SHP77 (cell line): ENCODE measurements at regions not wholly inside any gene's neighbourhood (a gene's known extent, or its start where the extent isn't known, plus 50 kb on each side); places are given as distances from the start of the nearest gene placed in this dataset.
A peak's percentile ranks its signal among the peaks of the same experiment; 100 is the strongest.

Source experiments
- DNase-seq, 2 experiments: peaks; one replicate each; lab custom pipeline; 2025; lab: John Stamatoyannopoulos, UW

DNA sequence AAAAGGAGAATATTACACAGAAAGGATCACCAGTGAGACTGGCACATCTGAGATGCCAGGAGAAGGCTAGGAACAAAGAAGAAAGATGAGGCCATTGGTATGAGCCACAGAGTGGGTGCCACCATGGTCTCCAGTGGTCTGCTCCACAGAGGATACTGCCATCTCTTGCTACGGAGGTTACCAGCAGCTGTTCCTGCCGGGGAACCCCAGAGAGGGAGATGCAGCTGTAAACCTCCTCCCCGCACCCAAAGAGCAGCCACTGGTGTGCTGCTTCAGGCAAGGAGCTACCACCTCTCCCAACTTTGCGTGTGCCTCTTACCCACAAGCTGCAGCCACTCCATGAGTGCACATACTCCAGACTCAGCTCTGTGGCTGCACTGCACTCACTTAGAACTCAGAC lies 201.5 kb upstream of the RTL1 start:
- no peak for DNase-seq

DNA sequence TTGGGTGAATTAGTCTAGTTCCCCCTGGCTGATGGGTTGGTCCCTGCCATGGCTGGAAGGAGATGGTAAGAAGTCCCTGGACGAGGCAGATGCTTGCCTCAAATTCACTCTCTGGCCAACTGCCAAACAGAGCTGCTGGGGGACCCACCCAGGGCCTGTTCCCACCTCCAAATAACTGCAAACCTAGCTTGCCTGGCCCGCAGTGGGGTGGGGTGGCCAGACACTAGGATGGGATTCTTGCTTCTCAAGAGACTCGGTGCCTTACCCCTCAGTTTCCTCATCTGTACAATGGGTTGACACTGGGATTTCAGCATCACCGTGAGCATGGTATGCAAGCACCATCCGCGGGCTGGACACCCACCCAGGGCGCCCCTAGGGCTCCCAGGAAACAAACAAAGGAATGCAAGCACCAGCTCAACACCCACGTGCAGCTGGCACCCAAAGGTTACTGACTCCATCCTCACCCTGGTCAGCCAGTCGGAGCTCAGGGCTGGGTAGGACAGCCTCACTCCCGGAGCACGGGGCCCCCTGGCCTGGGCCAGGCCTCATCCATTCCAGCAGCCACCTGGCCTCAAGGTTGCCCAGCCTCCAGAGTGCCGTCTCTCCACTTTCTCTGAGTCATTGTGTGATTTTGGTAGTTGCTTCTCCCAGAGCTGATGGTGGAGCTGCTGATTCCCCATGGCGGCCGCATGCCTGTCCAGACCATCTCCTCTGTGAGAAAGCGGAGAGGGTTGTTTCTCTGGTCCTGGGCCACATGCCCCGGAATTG lies 205.2 kb upstream of the RTL1 start:
- no peak for DNase-seq

DNA sequence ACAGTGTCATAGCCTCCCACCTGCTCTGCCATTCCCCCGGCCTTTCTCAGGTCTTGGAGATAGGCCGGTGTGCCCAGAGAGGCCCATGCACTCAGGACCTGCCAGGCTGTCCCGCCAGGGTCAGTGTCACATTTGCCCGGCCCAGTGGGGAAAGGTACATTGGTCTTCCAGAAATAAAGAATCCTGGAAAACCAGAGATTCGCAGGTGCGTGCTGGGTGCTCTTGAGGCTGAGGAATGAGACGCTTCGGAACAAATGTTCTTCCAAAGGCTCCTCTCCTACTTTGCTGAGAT lies 205.8 kb upstream of the RTL1 start:
- no peak for DNase-seq

DNA sequence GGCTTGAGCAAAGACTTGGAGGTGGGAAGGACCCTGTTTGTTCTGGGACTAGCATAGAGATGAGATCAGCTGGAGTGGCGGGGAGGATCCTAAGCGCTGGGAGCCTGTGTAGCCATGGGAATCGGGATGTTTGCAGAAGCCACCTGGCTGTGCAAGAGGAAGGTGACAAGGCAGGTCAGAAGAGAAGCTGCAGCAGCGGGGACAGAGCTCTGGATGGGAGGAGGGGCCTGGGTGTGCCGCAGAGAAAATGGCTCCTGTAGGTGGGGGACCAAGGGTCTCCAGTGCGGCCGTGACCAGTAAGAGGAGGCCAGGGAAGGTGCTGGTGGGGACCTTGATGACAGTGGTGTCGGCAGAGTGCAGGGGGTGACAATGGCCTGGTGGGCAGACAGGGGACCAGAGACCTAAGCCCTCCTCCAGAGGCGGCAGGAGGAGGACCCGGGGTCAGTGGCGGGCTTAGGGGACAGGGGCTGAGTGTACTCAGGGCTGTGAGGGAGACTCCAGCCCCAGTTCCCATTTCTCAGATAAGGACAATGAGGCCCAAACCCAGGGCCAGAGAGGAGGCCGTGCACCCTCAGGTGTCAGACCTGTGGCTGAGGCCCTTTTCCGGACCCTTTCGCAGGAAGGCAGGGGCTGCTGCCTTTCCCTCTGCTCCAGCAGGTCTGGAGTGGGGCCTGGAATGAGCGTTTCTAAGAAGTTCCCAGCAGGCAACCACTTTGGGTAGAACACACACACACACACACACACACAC lies 206.6 kb upstream of the RTL1 start:
- DNase-seq: peak; percentile 64 to 67

DNA sequence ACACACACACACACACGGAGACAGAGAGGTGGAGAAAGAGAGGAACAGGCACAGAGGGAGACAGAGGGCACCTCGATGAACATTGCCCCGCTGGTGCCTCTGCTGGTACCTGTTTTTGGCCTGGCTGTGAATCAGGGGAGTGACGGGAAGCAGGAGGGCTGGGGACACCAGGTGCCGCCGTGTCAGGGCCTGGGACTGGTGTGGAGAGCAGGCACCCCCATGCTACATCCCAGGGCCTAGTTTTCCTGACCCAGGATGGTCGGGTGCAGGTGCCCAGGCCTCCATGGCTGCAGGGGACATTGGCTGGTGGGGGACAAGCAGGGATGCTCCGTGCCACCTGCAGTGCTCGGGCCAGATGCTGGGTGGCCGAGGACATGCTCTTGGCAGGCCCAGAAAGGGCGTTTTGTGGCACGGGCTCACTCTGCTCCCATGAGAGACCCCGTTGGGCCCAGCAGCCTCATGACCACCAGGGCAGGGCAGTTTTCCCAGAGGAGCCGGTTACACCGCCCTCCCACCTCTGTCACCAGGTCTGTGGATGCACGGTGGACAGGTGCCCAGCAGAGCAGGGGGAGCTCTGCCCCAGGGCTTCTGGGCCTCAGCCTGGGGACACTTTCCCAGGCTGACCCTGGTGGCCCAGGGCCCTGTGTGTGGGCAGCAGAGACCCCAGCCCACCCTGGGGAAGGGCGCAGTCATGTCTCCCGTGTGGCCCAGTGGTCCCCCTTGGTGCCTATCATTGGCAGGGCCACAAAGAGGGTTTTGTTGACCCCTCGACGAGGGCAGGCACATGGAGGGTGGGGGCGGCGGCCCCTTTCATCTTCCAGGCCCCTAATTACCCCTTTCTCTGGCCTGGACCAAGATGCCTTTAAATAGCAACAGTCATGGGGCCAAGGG lies 207.5 kb upstream of the RTL1 start:
- no peak for DNase-seq

DNA sequence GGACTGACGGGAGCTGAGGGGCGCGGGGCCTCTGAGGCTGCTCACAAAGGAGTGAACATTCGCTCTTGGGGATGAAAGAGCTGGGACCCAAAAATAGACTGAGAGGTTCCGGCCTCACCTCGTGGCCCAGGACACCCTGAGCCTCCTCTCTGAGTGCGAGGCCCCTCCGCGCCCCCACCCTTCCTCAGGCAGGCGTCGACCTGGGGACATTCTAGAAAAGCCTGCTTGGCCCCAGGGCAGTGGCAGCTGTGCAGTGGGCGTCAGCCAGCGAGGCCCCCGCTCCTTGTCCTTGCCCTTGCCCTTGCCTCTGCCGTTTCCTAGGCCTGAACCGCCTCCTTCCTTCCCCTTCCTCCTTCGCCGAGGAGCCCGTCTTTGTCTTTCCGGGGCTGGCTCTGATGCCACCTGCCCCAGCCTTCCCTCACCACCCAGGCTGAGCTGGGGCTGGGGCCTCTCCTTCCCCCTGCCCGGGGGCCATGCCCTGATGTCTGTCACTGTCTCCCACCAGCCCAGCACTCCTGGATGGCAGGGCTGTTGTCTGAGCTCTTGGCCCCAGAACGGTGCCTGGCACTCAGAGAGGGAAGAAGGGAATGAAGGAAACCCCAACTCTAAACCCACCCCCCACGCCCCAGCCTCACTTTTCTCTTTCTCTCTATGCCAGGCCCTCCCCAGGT lies 208.2 kb upstream of the RTL1 start:
- no peak for DNase-seq

DNA sequence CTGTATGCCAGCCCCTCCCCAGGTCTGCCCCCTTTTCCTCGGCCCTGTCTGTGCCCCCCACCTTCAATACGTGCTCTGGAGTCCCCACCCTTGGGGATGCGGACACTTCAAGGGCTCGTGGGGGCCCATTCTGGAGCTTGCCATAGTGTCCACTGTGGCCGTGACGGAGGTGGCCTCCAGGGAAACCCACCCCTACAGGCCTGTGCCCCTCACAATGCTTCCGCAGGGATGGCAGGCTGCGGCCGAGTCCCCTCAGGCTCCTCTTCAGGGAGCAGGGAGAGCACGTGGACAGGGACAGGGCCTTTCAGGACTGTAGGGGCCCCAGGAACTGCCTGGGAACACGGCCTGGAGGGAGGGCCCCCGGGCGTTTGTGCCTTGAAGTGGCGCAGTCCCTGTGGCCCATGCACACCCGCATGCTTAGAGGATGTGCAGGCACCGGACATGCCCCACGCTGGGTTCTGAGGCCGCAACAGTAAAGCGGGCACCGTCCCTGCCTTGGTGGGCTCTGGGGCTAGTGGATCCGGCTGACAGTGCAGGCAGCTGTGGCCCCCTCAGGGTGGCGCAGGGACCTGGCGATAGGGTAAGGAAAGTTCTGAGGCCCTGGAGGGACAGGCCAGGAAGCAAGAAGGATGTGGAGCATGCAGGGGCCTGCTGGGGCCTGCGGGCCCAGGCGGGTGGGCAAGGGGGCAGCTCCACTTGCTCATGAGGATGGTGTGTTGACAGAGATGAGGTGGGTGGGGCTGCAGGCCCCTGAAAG lies 209.0 kb upstream of the RTL1 start:
- no peak for DNase-seq

DNA sequence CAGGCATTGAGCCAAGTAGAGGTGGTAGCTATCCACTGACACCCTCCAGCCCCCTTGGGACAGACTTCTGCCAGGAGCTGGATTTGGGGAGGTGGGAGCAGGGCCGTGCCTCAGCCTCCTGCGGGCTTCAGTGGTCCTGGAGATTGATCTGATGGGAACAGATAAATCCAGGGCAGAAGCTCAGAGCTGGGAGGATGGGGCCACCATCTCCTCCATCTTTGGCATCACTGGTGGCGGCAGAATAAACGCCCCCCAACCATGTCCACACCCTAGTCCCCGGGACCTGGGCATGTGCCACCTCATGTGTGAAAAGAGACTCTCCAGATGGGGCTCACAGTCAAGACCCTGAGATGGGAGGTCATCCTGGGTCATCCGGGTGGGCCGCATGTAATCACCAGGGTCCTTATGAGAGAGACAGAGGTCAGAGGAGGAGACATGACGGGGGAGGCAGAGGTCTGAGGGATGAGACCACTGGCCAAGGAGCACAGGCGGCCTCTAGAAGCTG lies 209.6 kb upstream of the RTL1 start:
- DNase-seq: no peak

DNA sequence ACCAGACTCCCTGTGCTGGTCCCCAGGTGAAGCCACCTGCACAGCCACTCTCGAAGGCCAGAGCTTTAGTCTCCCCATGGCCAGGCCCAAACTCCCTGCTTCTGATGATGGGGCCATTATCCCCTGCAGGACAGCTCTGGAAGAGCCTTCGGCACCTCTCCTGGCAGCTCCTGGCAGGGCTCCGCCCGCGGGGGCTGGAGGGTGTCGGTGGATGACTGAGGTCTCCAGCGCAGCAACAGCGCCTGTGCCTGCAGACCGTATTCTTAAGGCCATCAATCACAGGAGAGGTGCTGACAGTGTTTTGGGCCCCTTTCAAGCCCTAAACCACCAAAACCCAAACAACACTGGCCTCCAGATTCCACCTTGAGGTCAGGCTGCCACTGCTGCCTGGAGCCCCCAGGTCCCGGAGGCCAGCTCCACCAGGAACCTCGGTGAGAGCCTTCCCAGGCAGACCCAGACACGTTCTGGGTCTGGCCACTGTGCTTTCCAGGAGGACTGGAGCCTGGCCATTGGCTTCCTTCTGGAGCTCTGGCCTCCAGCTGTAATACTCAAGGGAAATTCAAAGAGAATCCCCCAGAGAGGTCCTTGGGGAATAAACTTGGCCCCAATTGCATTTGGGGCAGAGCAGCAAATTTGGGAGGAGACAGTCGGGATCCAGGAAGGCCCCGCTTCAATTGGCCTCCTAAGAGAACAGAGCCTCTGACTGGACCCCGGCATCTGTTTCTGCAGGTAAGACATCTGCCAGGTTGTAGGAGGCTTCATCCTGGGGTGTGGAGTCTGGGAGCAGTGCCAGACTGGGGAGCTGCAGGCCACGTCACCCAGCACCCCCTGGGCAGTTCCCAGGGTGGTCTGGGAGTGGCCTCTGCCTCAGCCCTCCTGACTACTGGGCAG lies 210.6 kb upstream of the RTL1 start:
- no peak for DNase-seq

DNA sequence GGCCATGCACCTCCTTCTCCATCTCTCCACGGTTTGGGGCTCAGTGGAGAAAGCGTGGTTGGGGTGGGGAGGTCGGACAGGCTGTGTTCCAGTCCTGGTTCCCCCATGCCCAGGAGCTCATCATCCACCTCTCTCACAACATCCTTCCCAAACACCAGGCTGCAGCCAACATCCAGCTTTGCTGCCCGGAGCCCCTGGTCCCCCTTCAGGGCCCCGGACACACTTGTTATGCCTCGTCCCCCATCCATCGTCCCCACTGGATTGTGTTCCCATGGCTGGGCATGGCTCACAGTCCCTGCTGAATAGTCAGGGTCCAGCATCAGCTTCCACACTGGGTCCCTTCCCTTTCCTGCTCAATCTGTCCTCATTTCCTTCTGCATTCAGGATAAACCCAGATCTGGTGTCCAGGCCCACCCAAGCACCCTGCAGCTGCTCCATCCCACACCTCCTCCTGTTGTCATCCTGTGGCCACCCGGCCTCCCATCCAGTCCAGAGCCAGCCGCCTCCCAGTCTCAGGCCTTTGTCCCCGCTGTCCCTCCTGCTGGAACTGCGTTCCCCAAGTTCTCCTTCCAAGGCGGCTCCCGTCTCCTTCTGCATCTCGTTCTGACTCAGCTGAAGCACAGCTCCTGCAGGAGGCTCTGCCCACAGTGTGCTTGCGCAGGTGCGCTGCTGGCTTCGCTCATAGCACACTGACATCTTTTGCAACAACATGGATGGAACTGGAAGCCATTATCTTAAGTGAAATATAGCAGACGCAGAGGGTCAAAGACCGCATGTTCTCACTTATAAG lies 211.4 kb upstream of the RTL1 start:
- no peak for DNase-seq

DNA sequence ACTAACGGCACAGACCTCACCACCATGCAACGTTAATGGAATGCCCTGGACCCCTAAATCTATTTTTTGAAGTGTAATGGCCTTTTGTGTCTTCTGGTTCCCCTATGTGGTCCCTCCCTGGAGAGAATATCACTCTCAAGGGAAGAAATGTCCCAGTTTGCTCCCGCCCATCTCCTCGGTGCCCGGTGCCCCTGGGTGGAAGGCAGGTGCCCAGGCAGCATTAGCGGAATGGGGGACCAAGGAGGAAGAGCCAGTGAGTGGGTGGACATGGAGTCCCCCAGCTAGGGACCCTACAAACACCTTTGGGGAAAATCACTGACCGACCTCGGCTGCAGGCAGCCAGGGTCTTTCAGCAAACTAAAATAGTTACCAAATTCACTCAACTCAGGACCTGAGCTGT lies 212.1 kb upstream of the RTL1 start:
- no peak for DNase-seq

DNA sequence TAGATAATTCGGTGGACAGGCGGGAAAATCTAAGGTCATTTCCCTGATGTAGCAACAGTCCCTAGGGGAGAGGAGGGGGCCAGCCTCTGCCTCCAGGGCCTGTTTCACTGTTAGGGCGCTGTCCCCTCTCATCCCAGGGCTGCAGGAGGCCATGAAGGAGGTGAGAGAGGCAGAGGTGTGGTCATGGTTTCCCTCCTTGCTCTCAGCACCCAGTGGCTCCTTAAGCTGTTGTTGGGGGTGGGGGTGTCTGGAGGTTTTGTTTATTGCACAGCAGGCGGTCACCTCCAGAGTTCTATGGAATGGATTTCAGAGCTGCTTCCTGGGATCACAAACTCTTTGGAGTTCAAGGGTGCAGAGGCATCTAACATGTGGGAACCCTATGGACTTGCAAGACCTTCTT lies 212.5 kb upstream of the RTL1 start:
- no peak for DNase-seq

DNA sequence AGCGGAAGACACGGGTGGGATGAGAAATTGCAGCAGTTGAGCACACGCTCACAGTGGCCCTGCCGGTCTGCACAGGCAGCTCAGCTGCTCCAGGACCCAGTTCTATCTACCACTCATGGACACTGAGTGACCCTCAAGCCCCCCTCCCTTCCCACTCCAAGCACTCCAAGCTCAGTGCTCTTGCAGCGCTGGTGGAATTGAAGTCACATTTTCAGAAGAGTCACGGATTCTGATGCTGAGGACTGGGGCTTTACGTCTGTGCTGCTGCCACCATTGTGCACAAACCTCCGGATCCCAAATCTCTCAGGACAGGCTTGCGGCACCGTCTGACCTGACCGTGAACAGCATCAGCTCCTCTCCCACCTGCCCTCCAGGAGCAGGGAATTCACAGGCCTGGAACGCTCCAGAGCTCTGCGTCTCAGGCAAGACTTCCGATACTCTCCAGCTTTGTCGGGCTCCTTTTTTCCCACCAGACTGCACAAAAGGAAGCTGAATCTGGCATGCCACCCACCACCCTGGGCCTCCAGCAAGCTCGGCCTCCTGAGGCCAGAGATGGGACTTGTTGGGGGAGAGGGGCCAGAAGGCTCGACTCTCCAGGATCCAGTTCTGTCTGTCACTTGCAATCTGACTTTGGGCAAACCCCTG lies 213.1 kb upstream of the RTL1 start:
- DNase-seq: no peak

DNA sequence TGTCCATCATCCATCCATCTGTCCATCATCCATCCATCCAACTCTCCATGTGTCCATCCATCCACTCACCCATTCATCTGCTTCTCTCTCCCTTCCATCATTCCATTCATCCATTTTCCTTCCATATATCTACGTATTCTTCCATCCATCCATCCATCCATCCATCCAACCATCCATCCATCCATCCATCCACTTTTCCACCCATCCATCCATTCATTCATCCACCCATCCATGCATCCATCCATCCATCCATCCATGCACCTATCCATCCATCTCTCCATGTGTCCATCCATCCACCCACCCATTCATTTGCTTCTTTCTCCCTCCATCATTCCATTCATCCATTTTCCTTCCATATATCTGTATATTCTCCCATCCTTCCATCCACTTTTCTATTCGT lies 214.0 kb upstream of the RTL1 start:
- no peak for DNase-seq

DNA sequence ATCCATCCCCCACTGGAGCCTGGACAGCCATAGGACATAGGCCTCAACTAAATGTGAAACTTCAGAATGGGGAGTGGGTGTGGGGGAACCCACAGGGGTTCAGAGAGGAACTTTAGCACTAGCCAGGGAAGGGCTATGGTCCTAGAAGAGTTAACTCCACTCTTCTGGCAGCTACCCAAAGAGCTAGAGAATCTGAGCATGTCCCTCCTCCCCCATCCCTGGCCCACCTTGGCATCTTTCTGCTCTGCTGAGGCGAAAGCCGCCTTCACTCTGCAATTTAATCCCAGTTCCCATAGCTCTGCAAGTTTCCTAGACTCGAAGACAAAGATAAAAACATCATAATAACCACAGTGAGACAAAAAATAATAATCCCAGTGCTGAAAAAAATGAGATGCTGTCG lies 214.7 kb upstream of the RTL1 start:
- DNase-seq: no peak

DNA sequence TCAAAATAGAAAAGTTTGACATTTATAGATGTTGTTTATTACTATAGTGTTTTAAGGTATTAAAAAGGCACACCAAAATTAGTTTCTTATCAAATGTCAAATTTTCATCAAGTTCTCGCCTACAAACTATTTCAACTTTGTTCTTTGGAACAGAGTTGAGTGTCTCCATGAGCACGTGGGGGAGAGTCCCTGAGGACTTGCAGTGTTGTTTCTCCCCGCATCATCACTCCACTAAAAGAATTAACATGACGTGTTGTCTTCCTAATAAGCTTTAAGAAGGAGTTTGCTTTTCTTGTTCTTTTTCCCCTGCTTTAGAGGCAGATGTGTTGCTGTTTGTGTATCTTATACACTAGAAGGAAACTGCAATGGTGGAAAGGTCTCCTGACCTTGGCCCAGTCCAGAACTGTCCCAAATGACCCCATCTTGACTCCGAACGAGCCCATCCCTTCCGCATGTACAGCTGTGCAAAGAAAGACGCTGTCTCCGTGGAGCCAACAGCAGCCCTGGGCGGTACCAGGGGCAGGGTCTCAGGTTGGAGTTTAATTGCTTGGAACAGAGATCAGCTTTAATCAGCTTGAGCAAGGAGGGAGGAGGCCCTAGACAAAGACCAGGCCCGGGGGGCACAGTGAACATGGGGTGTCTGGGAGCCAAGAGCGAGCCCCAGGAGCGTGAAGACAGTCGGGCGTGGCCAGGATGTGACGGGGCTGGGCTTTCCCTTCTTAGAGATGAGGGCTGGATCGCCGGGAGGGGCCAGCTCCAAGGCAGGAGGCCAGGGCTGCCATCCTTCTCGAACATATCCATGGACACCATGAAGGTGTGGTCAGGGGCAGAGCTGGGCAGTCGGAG lies 215.4 kb upstream of the RTL1 start:
- DNase-seq: peak in 1 of 2 experiments; percentile 7

DNA sequence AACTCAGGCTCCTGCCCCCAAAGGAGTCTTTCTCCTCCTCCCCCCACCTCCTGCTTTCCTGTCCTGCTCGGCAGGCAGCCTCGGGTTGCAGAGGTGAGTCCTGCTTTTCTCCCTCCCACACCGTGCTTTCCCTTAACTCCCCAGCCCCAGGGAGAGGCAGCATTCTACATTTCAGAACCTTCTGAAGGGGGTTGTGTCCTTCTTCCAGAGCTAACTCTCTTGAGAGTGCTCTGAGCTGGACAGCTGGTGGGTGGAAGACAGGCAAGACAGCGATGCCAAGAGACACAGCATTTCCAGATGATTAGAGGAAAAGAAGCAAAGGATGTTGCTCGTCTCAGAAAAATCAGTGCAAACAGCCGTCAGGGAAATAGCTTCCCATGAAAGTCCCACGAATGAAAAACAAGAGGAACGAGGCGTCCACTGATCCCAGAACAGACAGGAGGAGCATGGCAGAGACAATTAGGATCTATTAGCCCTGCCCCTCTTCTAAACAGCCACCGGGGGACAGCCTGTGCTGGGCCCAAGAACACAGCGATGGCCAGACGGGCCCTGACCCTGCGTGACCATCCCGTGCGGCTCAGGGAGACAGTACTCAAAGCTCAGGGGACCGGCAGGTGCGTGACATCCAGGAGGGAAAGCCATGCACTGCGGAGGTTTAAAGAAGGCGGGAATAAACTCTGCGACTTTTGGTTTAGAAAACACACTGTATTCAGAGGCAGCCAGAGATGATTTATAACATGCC lies 216.5 kb upstream of the RTL1 start:
- DNase-seq: no peak
